ENCODE measurements at regions not wholly inside any gene's neighbourhood (a gene's known extent, or its start where the extent isn't known, plus 50 kb on each side); places are given as distances from the start of the nearest gene placed in this dataset.

DNA sequence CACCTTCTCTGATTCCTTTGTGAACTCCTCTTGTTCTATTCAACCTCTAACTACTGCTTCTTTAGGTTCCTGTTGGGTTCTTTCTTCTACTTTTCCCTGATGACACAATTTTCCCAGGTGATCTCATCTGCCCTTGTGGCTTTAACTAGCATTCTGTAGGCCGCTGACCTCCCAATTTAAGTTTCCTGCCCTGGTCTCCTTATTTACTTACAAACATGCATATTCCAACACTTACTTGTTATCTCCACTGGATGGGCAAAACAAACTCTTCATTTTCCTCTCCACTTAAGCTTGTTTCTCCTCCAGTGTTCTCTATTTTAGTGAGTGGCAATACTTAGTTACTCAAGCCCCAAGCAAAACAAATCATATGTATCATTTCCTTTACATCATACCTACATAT, 734.5 kb downstream of the METTL15 start:
- TF ChIP-seq, protein P1, sequence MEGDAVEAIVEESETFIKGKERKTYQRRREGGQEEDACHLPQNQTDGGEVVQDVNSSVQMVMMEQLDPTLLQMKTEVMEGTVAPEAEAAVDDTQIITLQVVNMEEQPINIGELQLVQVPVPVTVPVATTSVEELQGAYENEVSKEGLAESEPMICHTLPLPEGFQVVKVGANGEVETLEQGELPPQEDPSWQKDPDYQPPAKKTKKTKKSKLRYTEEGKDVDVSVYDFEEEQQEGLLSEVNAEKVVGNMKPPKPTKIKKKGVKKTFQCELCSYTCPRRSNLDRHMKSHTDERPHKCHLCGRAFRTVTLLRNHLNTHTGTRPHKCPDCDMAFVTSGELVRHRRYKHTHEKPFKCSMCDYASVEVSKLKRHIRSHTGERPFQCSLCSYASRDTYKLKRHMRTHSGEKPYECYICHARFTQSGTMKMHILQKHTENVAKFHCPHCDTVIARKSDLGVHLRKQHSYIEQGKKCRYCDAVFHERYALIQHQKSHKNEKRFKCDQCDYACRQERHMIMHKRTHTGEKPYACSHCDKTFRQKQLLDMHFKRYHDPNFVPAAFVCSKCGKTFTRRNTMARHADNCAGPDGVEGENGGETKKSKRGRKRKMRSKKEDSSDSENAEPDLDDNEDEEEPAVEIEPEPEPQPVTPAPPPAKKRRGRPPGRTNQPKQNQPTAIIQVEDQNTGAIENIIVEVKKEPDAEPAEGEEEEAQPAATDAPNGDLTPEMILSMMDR (IDR thresholded peaks at IDR 0.05) = no peak
- Histone ChIP-seq H3K9me3 (ENCODE audit: control insufficient read depth, low read length) (no peaks in the 10 kb centered on the region), H3K4me2 (ENCODE audit: low read length) (no peak overlapping the region), H3K4me3 (ENCODE audit: low read depth, low read length) (no peak overlapping the region), H3K79me2 (no peaks in the 10 kb centered on the region), H3K9ac (no peak overlapping the region), H2AFZ (no peak overlapping the region), H3K27ac (no peak overlapping the region), H3K27me3 (ENCODE audit: control insufficient read depth, insufficient read depth, low read length) (no peaks in the 10 kb centered on the region), H3K4me1 (no peaks in the 10 kb centered on the region), H3K36me3 (ENCODE audit: control insufficient read depth, insufficient read depth, low read length) (no peaks in the 10 kb centered on the region)

DNA sequence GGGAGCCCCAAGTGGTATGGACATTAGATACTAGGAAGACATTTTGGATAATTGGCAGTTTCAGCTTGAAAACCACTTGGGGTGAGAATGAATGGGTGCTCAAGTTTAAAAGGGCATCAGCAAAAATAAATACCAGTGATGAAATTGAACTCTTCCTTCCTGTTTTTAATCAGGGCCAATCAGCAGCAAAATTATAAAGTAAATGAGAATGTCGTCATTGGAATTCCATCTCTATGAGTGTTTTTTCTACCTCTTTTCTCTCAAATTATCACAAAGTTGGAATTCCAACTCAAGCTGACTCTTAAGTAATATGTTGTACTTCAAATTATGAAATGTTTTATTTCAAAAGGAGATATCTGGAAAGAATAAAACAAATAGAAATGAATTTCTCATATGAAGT, 730.6 kb downstream of the METTL15 start:
- H2AFZ ChIP-seq = no peak overlapping the region
- H3K9me3 ChIP-seq (ENCODE audit: control insufficient read depth, low read length) = no peaks in the 10 kb centered on the region
- no peak overlapping the region for H3K4me2 ChIP-seq (ENCODE audit: low read length)
- no peak overlapping the region for H3K27ac ChIP-seq
- TF ChIP-seq, protein P1 (IDR thresholded peaks at IDR 0.05) = no peak
- H3K4me3 ChIP-seq (ENCODE audit: low read depth, low read length) = no peak overlapping the region
- H3K79me2 ChIP-seq = no peaks in the 10 kb centered on the region
- no peaks in the 10 kb centered on the region for H3K4me1 ChIP-seq
- H3K9ac ChIP-seq = no peak overlapping the region
- H3K36me3 ChIP-seq (ENCODE audit: control insufficient read depth, insufficient read depth, low read length) = no peaks in the 10 kb centered on the region
- H3K27me3 ChIP-seq (ENCODE audit: control insufficient read depth, insufficient read depth, low read length) = no peaks in the 10 kb centered on the region

DNA sequence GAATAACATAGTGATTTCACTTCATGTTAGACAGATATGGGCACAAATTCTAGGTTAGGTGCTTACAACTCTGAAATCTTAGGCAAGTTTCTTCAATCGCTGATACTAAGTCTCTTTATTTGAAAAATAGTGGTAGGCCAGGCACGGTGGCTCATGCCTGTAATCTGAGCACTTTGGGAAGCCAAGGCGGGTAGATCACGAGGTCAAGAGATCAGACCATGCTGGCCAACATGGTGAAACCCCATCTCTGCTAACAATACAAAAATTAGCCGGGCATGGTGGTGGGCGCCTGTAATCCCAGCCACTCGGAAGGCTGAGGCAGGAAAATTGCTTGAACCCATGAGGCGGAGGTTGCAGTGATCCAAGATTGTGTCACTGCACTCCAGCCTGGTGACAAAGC, 729.4 kb downstream of the METTL15 start:
- H3K79me2 ChIP-seq = no peaks in the 10 kb centered on the region
- H3K27ac ChIP-seq = no peak overlapping the region
- no peak overlapping the region for H2AFZ ChIP-seq
- no peaks in the 10 kb centered on the region for H3K36me3 ChIP-seq (ENCODE audit: control insufficient read depth, insufficient read depth, low read length)
- H3K4me3 ChIP-seq (ENCODE audit: low read depth, low read length) = no peak overlapping the region
- H3K4me1 ChIP-seq = no peaks in the 10 kb centered on the region
- TF ChIP-seq, protein P1 (IDR thresholded peaks at IDR 0.05) = no peak
- no peaks in the 10 kb centered on the region for H3K9me3 ChIP-seq (ENCODE audit: control insufficient read depth, low read length)
- H3K4me2 ChIP-seq (ENCODE audit: low read length) = no peak overlapping the region
- no peak overlapping the region for H3K9ac ChIP-seq
- H3K27me3 ChIP-seq (ENCODE audit: control insufficient read depth, insufficient read depth, low read length) = no peaks in the 10 kb centered on the region

DNA sequence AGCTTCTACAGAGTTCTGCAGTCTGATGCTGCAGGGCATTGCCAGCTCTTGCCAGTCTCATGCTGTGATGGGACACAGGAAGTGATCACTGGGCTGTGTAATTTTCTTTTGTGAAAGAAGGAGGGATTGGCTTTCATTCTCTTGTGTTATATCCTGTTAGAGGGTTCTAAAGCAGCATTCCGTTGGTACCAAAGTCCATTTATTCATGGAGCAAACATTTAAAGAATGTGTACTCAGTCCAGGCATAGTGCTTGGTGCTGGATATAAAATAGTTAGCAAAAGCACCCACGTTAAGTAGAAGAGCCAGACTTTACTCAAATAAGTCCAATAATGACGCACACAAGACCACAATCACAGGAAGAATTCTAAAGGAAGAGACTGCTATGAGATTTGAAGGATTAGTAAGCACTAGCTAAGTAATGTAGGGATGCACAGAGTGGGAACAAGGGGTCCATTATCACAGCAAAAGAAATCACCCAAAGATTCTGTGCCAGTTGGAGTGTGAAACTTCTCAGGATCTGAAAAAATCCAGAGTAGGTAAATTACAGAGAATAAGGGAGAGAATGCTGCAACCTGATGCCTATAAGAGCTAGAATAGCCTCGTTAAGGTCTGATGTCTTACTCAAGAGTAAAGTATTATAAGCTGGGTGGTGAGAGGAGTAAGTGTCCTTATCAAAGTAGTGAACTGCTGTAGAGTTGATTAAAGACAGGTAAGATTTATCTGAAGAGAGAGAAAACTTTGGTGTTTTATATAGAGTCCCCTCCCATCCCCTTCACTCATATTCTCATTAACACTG, 728.3 kb downstream of the METTL15 start:
- Histone ChIP-seq H3K9ac (no peak overlapping the region), H3K36me3 (ENCODE audit: control insufficient read depth, insufficient read depth, low read length) (no peaks in the 10 kb centered on the region), H3K9me3 (ENCODE audit: control insufficient read depth, low read length) (no peaks in the 10 kb centered on the region), H3K27me3 (ENCODE audit: control insufficient read depth, insufficient read depth, low read length) (no peaks in the 10 kb centered on the region), H3K4me1 (no peaks in the 10 kb centered on the region), H3K4me3 (ENCODE audit: low read depth, low read length) (no peak overlapping the region), H3K4me2 (ENCODE audit: low read length) (no peak overlapping the region), H3K79me2 (no peaks in the 10 kb centered on the region), H3K27ac (no peak overlapping the region), H2AFZ (no peak overlapping the region)
- TF ChIP-seq, protein P1 (IDR thresholded peaks at IDR 0.05) = no peak

DNA sequence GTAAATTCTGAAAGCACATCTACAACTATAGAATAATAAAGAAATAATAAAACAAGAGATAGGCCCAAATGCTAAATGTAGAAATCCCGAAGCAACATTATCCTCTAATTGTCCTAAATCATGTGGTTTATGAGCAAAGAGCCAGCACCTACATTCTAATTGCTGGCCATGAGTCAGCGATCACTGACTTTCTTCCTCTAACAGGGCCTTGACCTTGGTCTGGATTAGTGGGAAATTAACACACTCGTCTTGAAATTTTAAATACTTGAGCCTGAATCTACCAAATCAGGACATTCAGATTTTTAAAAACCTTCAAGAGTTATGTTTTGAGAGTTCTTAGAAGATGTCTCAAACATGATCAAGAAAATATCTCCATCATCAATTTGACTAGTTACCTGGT, 727.6 kb downstream of the METTL15 start:
- TF ChIP-seq, protein P1 (IDR thresholded peaks at IDR 0.05) = no peak
- H3K4me1 ChIP-seq = no peaks in the 10 kb centered on the region
- H3K79me2 ChIP-seq = no peaks in the 10 kb centered on the region
- H3K27ac ChIP-seq = no peak overlapping the region
- H3K9ac ChIP-seq = no peak overlapping the region
- H3K36me3 ChIP-seq (ENCODE audit: control insufficient read depth, insufficient read depth, low read length) = no peaks in the 10 kb centered on the region
- H2AFZ ChIP-seq = no peak overlapping the region
- H3K4me3 ChIP-seq (ENCODE audit: low read depth, low read length) = no peak overlapping the region
- no peaks in the 10 kb centered on the region for H3K27me3 ChIP-seq (ENCODE audit: control insufficient read depth, insufficient read depth, low read length)
- H3K4me2 ChIP-seq (ENCODE audit: low read length) = no peak overlapping the region
- no peaks in the 10 kb centered on the region for H3K9me3 ChIP-seq (ENCODE audit: control insufficient read depth, low read length)

All from parathyroid adenoma (tissue), 2 donors.